Hematopoietic multipotent progenitor cell treated with erythropoietin and hydrocortisone succinate and interleukin-3 and kit ligand, for 6 days (in vitro differentiated cells): ENCODE measurements at regions not wholly inside any gene's neighbourhood (a gene's known extent, or its start where the extent isn't known, plus 50 kb on each side); places are given as distances from the start of the nearest gene placed in this dataset.
A peak's percentile ranks its signal among the peaks of the same experiment; 100 is the strongest.
"Not testable (repeated sequence)": the region's sequence is repeated elsewhere in the genome, so short reads cannot be mapped to it uniquely, and the experiment has no call there.

ENCODE experiments used
- DNase-seq: peaks from one replicate; pipeline ENCODE4 v3.0.0-alpha.2; 2015

DNA sequence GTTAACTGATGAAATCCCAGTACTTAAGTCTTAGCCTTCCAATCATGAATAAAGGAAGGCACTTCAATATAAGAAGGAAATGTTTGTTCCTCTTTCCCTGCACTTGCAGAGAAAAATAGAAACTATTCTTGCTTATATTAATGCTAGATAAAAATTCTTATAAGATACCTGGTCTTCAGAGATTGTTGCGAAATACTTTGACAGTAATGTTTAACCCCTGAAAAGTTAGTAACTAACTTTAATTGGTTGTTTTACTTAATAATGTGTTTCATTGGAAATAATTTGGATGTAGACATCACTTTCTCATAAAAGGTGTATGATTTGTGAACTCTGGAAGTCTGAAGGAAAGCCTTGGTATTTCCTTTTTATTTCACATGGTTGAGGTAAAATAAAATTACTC lies 294.2 kb upstream of the SYNCRIP start:
- no peak for DNase-seq

GRCh38 chr6:85923013-85923430 lies 280.3 kb upstream of the SYNCRIP start:
- peak; percentile 69 for DNase-seq

GRCh38 chr6:85920782-85921181 lies 278.1 kb upstream of the SYNCRIP start:
- DNase-seq: no peak

DNA sequence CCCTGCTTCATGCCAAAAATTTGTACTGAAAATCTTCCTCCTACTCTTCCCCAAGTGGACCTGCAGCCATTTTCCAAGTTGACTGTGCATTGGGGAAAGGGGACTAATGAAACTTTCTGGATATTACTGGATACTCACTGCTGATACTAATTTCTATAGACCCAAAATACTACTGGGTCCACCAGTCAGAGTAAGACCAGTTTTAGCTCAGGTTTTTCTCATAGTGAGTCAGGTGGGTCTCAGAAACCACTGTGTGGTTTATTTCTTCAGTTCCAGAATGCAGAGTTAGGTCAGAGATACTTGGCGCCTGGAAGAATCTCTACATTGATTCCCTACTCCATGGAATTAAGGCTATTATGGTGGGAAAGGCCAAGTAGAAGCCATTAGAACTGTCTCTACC lies 274.8 kb upstream of the SYNCRIP start:
- DNase-seq: no peak

GRCh38 chr6:85913001-85913400 lies 270.3 kb upstream of the SYNCRIP start:
- DNase-seq: no peak

DNA sequence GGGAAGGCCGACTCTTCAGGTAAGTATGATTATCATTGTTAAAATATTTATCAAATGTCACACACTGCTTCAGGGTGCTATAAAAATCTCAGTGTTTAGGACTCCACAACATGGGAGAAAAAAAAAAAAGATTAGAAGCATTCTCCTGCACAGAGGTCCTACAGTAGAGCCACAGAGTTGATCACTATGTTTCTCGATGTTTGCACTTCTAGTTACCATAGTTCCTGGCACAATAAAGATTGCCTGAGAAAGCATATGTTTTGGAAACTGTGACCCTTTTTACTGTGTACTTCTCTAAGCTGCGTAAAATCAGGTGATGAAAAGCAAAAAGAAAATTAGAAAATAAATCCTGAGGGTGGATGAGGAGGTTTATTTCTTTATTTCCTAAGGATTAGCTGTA lies 269.9 kb upstream of the SYNCRIP start:
- no peak for DNase-seq

GRCh38 chr6:85911067-85911466 lies 268.4 kb upstream of the SYNCRIP start:
- DNase-seq: no peak

DNA sequence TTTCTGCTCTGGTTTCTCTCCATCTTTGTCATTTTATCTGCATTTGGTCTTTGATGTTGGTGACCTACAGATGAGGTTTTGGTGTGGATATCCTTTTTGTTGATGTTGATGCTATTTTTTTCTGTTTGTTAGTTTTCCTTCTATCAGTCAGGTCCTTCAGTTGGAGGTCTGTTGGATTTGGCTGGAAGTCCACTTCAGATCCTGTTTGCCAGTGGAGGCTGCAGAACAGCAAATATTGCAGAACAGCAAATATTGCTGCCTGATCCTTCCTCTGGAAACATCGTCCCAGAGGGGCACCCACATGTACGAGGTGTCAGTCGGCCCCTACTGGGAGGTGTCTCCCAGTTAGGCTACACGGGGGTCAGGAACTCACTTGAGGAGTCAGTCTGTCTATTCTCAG lies 265.4 kb upstream of the SYNCRIP start:
- not testable (repeated sequence) for DNase-seq

GRCh38 chr6:85892346-85892745 lies 249.7 kb upstream of the SYNCRIP start:
- no peak for DNase-seq

- no peak for DNase-seq
Observed at GRCh38 chr6:85887461-85887860, 244.8 kb upstream of the SYNCRIP start.

- no peak for DNase-seq
Observed at GRCh38 chr6:85868685-85869084, 226.0 kb upstream of the SYNCRIP start.

GRCh38 chr6:85867595-85867994 lies 224.9 kb upstream of the SYNCRIP start:
- no peak for DNase-seq

DNA sequence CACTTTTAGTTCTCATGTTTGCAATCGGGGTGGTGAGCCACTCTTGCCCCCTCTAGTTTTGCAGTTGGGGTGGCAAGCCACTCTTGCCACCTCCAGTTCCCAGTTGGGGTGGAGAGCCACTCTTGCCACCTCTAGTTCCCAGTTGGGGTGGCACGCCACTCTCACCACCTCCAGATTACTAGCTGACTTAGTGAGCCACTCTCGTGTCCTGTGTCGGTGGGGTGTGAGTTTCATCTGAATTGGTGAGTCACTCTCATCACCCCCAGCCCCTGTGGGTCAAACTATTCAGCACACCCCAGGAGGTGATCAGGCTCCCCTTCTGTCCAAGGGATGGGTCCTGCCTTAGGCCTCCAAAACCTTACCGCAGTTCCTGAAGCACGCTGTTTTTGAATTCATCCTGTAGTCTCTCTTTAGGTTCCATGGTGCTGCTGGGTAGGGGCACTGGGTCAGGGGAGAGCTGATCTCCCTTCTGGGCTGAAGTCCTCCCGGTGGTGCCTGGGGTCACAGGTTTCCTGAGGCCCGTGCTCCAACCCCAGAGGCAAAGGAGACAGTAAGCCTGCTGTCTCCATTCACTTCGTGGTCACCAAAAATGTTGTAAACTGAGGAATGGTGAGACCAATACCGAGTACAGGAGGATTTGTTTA lies 224.2 kb upstream of the SYNCRIP start:
- no peak for DNase-seq

DNA sequence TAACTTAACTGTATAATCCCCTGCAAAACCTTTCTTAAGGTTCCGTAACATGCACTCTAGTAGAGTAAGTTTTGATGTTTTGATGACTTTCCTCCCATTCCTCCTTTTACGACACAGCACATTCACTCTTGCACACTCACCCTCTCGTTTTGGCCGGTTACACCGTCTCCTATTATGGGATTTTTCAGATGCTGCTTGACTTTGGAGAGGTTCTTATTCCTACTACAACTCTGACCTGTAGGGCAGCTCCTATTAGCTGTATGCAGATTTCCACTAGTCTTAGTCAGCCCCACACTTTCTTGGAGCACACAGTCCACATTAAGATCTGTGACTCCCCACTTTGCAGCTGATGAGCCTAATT lies 223.7 kb upstream of the SYNCRIP start:
- no peak for DNase-seq

DNA sequence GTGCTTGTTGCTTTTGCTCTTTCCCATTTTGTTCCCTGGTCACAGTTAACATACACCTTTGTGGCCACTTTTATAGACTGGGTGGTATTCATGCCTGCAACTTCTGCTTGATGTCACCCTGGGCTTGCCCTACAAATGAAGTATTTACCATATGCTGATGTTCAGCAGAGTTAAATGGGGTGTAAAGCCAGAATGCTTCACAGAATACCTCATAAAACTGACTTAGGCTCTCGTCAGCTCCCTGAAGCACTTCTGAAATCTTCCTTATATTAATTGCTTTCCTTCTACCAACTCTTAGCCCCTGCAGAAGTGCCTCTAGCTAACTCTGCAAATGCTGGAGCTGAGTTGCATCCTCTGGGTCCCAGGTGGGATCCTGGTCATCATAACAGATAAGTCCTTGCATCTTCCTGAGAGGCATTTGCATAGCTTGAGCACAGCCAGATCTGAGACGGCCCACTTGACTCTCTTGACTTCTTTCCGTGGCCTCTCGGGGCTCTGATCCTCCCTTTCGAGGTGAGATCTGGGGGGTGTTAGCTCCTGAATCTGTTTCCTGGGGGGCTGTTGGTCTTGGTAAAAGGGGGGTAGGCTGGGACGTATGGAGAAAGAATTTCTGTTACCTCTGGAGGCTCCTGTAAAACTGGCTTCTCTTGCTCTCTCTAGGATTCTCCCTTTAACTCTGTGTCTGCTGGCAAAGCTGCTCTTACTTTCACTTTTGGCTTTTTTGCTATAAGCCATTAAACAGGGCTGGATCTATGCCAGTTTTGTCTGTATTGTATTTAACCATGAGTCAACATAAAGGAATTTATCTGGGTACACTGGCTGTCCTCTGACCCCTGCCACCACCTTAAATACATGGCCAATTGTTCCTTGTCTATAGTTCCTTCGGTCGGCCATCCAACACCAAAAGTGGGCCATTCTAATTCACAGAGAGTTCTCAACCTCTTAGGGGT lies 223.0 kb upstream of the SYNCRIP start:
- peak; percentile 35 for DNase-seq

- no peak for DNase-seq
Observed at GRCh38 chr6:85864453-85865401, 222.0 kb upstream of the SYNCRIP start.

- DNase-seq: no peak
Observed at GRCh38 chr6:85856235-85856634, 213.5 kb upstream of the SYNCRIP start.

GRCh38 chr6:85838351-85839119 lies 195.8 kb upstream of the SYNCRIP start:
- DNase-seq: not testable (repeated sequence)

DNA sequence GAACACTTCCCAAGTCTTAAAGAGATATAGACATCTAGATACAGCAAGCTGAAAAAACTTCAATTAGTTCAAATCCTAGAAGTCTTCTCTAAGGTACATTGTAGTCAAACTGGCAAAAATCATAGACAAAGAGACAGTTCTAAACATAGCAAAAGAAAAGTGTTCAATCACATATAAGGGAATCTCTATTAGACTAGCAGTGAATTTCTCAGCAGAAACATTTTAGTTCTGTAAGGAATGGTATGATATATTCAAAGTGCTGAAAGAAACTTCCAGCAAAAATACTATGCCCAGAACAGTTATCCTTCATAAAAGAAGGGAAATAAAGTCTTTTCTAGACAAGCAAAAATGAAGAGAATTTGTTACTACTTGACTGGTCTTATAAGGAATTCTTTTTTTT lies 186.3 kb upstream of the SYNCRIP start:
- no peak for DNase-seq

GRCh38 chr6:85826997-85827396 lies 184.3 kb upstream of the SYNCRIP start:
- DNase-seq: no peak

DNA sequence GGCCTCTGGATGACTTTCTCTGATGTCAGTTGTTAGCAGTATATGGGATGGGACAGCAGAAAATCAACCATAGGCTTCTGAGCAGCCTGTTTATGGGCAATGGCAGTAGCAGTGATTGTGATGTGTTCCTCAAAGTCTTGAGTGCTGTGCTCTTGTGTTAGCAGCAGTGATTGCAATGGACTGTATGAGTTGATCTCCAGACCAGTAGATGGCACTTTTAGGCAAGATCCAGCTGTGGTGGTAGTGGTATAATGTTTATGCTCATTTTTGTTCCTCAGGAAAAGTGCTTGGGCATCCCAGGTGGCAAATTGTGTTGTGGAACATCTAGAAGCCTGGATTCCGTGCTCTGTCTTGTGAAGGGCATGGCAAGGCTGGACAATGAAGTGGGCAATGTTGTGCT lies 181.6 kb upstream of the SYNCRIP start:
- no peak for DNase-seq

GRCh38 chr6:85810558-85810957 lies 167.9 kb upstream of the SYNCRIP start:
- no peak for DNase-seq
